IPS-18a (cell line): ENCODE measurements at regions not wholly inside any gene's neighbourhood (a gene's known extent, or its start where the extent isn't known, plus 50 kb on each side); places are given as distances from the start of the nearest gene placed in this dataset.

Experiments
- H3K27ac ChIP-seq: one replicate; pipeline ENCODE4 v1.5.1; 2013; ENCODE audit warnings: low read length
- H3K27me3 ChIP-seq: one replicate; pipeline ENCODE4 v1.6.1; 2013; ENCODE audit warnings: mild to moderate bottlenecking, low read length; ENCODE audit not compliant: control insufficient read depth, insufficient read depth
- H3K36me3 ChIP-seq: one replicate; pipeline ENCODE4 v1.6.1; 2013; ENCODE audit warnings: low read depth, low read length; ENCODE audit not compliant: control insufficient read depth
- H3K4me1 ChIP-seq: one replicate; pipeline ENCODE4 v1.6.1; 2013; ENCODE audit warnings: low read depth, low read length; ENCODE audit not compliant: control insufficient read depth
- H3K4me3 ChIP-seq: one replicate; pipeline ENCODE4 v1.5.1; 2013; ENCODE audit warnings: low read length
- H3K9ac ChIP-seq: one replicate; pipeline ENCODE4 v1.6.1; 2013; ENCODE audit warnings: mild to moderate bottlenecking, low read length, moderate library complexity
- H3K9me3 ChIP-seq: one replicate; pipeline ENCODE4 v1.6.1; 2013; ENCODE audit warnings: low read depth, low read length; ENCODE audit not compliant: control insufficient read depth

- no peaks in the 10 kb centered on the region for H3K36me3 ChIP-seq
- H3K27ac ChIP-seq: no peak overlapping the region
- no peak overlapping the region for H3K9ac ChIP-seq
- H3K27me3 ChIP-seq: no peaks in the 10 kb centered on the region
- no peaks in the 10 kb centered on the region for H3K9me3 ChIP-seq
- no peak overlapping the region for H3K4me3 ChIP-seq
- H3K4me1 ChIP-seq: peaks cover 5% of the 10 kb centered on the region
Observed at GRCh38 chr17:65402513-65403496, 158.6 kb downstream of the AXIN2 start.

DNA sequence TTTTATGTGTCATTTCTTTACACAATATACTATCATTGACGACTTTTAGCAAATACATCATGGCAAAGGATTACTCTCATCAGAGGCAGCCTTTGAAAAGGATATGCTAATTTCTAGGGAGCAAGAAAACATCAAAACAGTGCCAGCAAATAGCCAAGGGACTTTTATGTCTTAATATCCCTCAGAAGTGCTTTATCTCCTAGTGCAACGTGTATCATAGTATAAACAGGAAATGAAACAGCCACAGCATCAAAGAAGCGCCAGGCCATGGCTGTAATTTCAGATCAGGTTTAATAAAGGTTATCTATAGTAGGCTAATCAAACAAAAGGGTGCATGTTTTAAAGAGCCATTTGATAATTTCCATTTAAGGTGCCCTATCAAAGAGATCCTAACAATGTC is 159.9 kb downstream of the AXIN2 start:
- Histone ChIP-seq H3K9ac (no peak overlapping the region), H3K27me3 (no peaks in the 10 kb centered on the region), H3K9me3 (no peaks in the 10 kb centered on the region), H3K4me3 (no peak overlapping the region), H3K36me3 (no peaks in the 10 kb centered on the region), H3K4me1 (peaks cover 5% of the 10 kb centered on the region), H3K27ac (no peak overlapping the region)

DNA sequence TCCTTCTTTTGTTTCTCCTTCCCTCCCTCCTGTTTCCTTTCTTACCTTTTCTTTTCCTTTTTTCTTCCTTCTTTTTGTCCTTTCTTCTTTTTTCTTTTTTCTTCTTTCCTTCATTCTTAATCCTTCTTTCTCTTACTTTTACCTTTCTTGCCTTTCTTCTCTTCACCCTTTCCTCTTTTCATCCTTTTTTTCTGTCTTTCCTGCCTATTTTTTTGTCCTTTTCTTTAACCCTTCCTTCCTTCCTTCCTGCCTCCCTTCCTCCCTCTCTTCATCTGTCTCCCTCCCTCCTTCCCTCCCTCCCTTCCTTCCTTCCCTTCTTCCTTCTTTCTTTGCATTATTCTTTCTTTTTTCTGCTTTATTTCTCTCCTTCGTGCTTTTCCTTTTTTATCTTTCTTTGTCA is 160.7 kb downstream of the AXIN2 start:
- Histone ChIP-seq H3K27ac (no peak overlapping the region), H3K9ac (no peak overlapping the region), H3K4me3 (no peak overlapping the region), H3K4me1 (peaks cover 5% of the 10 kb centered on the region), H3K27me3 (no peaks in the 10 kb centered on the region), H3K9me3 (no peaks in the 10 kb centered on the region), H3K36me3 (no peaks in the 10 kb centered on the region)

GRCh38 chr17:65398040-65398787 is 163.2 kb downstream of the AXIN2 start:
- Histone ChIP-seq H3K9me3 (no peaks in the 10 kb centered on the region), H3K27ac (no peak overlapping the region)

GRCh38 chr17:65395924-65396323 is 165.5 kb downstream of the AXIN2 start:
- no peak overlapping the region for H3K9ac ChIP-seq
- no peaks in the 10 kb centered on the region for H3K27me3 ChIP-seq
- no peaks in the 10 kb centered on the region for H3K4me1 ChIP-seq
- H3K36me3 ChIP-seq: no peaks in the 10 kb centered on the region
- H3K4me3 ChIP-seq: no peak overlapping the region
- no peaks in the 10 kb centered on the region for H3K9me3 ChIP-seq
- H3K27ac ChIP-seq: no peak overlapping the region

More at GRCh38 chr17:65398040-65398787, 163.2 kb downstream of the AXIN2 start:
- Histone ChIP-seq H3K9ac (no peak overlapping the region), H3K4me3 (no peak overlapping the region), H3K36me3 (no peaks in the 10 kb centered on the region), H3K27me3 (no peaks in the 10 kb centered on the region), H3K4me1 (peaks cover 5% of the 10 kb centered on the region)

GRCh38 chr17:65394811-65395472 is 166.5 kb downstream of the AXIN2 start:
- H3K4me1 ChIP-seq: no peaks in the 10 kb centered on the region
- no peak overlapping the region for H3K27ac ChIP-seq
- no peak overlapping the region for H3K9ac ChIP-seq
- no peaks in the 10 kb centered on the region for H3K36me3 ChIP-seq
- H3K27me3 ChIP-seq: no peaks in the 10 kb centered on the region
- no peak overlapping the region for H3K4me3 ChIP-seq
- H3K9me3 ChIP-seq: no peaks in the 10 kb centered on the region

DNA sequence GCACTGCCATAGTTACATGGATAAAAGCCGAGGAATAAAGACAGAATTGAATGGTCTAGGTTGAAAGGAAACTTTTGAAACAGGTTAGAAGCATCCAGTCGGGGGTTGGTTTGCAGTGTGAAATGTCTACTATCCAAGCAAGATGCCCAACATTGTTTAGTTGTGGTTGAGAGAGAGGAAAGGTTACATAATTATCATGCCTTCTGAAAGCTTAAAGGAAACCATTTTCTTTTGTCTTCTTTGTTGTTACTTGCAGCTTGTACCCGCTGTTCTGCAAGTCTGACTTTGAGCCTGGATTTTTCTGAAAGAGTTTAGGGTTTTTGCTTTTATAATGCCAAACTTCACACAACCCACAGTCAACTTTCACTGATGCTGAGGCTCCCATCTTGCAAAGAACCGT is 167.9 kb downstream of the AXIN2 start:
- Histone ChIP-seq H3K9ac (no peak overlapping the region), H3K4me3 (no peak overlapping the region)

GRCh38 chr17:65389949-65390348 is 171.5 kb downstream of the AXIN2 start:
- H3K27ac ChIP-seq: no peak overlapping the region
- H3K36me3 ChIP-seq: no peaks in the 10 kb centered on the region
- no peak overlapping the region for H3K4me3 ChIP-seq
- H3K27me3 ChIP-seq: no peaks in the 10 kb centered on the region
- no peaks in the 10 kb centered on the region for H3K4me1 ChIP-seq
- no peak overlapping the region for H3K9ac ChIP-seq
- no peaks in the 10 kb centered on the region for H3K9me3 ChIP-seq

More for the DNA sequence above, 167.9 kb downstream of the AXIN2 start:
- Histone ChIP-seq H3K27ac (no peak overlapping the region), H3K9me3 (no peaks in the 10 kb centered on the region), H3K4me1 (no peaks in the 10 kb centered on the region), H3K36me3 (no peaks in the 10 kb centered on the region), H3K27me3 (no peaks in the 10 kb centered on the region)

DNA sequence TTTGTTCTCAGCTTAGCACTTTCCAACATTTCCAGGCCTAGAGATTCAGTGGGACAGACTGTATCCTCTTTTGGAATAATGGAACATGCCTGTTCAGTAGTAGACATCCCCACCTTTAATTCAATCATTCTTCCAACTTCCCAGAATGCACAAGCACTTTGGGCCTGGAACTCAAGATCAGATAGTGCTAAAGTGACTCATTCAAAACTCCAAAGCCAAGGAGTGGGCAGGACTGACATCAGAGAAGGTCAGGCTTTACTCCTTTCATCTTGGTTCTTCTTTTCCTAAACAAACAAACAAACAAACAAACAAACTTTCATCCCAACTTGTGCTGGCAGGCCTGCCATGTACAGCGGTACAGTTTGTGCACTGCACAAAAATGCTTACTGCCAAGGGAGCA is 172.0 kb downstream of the AXIN2 start:
- H3K9me3 ChIP-seq: no peaks in the 10 kb centered on the region
- no peaks in the 10 kb centered on the region for H3K4me1 ChIP-seq
- no peaks in the 10 kb centered on the region for H3K27me3 ChIP-seq
- no peak overlapping the region for H3K4me3 ChIP-seq
- no peak overlapping the region for H3K27ac ChIP-seq
- no peaks in the 10 kb centered on the region for H3K36me3 ChIP-seq
- H3K9ac ChIP-seq: no peak overlapping the region

- no peaks in the 10 kb centered on the region for H3K27me3 ChIP-seq
Observed at GRCh38 chr17:65388911-65389310, 172.5 kb downstream of the AXIN2 start.

GRCh38 chr17:65387322-65387721 is 174.1 kb downstream of the AXIN2 start:
- no peaks in the 10 kb centered on the region for H3K4me1 ChIP-seq
- no peak overlapping the region for H3K9ac ChIP-seq
- no peaks in the 10 kb centered on the region for H3K36me3 ChIP-seq
- no peak overlapping the region for H3K27ac ChIP-seq
- no peaks in the 10 kb centered on the region for H3K27me3 ChIP-seq
- H3K4me3 ChIP-seq: no peak overlapping the region
- H3K9me3 ChIP-seq: no peaks in the 10 kb centered on the region

More at GRCh38 chr17:65388911-65389310, 172.5 kb downstream of the AXIN2 start:
- no peak overlapping the region for H3K4me3 ChIP-seq
- H3K27ac ChIP-seq: no peak overlapping the region
- H3K4me1 ChIP-seq: no peaks in the 10 kb centered on the region
- no peaks in the 10 kb centered on the region for H3K9me3 ChIP-seq
- H3K9ac ChIP-seq: no peak overlapping the region
- no peaks in the 10 kb centered on the region for H3K36me3 ChIP-seq
